ENCODE measurements at regions not wholly inside any gene's neighbourhood (a gene's known extent, or its start where the extent isn't known, plus 50 kb on each side); places are given as distances from the start of the nearest gene placed in this dataset.
A peak's percentile ranks its signal among the peaks of the same experiment; 100 is the strongest.

DNA sequence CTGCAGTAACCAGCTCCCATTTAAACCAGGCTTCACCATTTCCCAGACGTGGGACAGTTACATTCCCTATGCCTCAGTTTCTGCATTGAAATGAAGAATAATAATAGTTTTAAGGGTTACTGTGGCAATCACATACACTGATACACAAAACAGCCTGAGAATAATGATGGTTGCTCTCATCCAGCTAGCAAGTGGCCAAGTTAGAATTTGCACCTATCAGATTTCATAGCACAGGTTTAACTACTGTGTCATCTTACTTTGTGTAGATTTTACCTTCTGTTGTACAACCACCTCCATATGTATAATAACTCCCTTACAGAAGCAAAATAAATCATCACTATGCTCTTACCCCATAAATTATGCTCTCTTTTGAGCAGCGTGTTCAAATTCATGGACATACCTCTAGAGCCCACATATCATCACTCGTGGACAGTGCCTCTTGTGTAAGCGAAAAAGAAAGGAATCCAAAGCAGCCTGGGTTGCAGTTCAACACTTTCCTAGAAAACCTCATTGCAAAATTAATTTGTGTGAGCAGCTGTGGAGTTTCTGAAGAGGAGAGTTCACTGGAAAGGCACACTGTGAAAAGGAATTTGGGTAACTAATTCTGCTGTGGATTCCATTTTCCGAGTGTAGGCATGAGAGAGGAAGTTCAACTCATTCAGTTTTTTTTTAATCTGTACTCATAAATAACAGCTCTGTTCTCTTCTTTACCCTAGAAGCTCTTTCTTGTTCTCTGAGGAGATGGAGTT, 492.5 kb downstream of the ARL4A start:
- Histone ChIP-seq H3K27me3 (no peaks in the 10 kb centered on the region), H3K4me3 (no peak overlapping the region), H3K9me3 (no peaks in the 10 kb centered on the region), H3K27ac (no peak overlapping the region), H3K4me1 (peaks cover 0 to 9% (median 0%) of the 10 kb centered on the region in 12 donors), H3K36me3 (no peaks in the 10 kb centered on the region)
- intact Hi-C loops (cut with DNase I), result loop anchor here in 7 of 10 donors (2.0 to 10.0 kb wide), 7 partner anchors 55 to 545 kb away; partner anchors contain the start of gene ARL4A (in 5 of the 7)
- ATAC-seq (peak in 1 of 4 donors; percentile 26), DNase-seq (no peak)
- no peak for TF ChIP-seq POLR2A (IDR thresholded peaks at IDR 0.05)
- WGBS, 4 donors, result 55 to 68% (median 65%) methylated on average over 5 of the region's 5 CpGs

DNA sequence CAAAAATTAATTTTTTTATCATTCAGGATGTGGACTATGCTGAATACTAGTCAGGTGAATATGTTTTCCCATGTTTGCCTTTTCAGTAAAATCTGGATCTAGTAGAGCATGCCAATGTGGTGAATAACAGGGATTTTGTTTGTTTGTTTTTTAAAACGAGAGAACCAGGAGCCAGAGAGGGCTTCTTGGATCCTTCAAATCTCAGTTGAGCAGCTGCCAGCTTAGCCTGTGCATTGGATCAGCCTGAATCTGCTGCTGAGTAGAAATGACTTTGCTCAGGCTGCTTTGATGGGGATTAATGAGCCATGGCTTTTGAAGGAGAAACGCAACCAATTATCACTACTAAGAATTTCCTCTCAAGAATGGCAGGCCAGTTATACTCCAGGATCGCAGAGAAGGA, 493.8 kb downstream of the ARL4A start:
- intact Hi-C loops (cut with DNase I), result loop anchor here in 4 of 10 donors (5.0 to 10.0 kb wide), 3 partner anchors 56 to 544 kb away; partner anchors contain the start of gene ARL4A (in 1 of the 4)
- ATAC-seq, result no peak
- H3K4me3 ChIP-seq, result no peak overlapping the region
- no peak overlapping the region for H3K27ac ChIP-seq
- H3K36me3 ChIP-seq, result no peaks in the 10 kb centered on the region
- 24 to 45% (median 33%) methylated on average over 3 of the region's 3 CpGs for WGBS, 4 donors
- H3K9me3 ChIP-seq, result no peaks in the 10 kb centered on the region
- DNase-seq, result no peak
- H3K27me3 ChIP-seq, result no peaks in the 10 kb centered on the region
- H3K4me1 ChIP-seq, result peaks cover 0 to 9% (median 0%) of the 10 kb centered on the region in 12 donors
- no peak for TF ChIP-seq POLR2A (IDR thresholded peaks at IDR 0.05)
- TF ChIP-seq, protein P1, sequence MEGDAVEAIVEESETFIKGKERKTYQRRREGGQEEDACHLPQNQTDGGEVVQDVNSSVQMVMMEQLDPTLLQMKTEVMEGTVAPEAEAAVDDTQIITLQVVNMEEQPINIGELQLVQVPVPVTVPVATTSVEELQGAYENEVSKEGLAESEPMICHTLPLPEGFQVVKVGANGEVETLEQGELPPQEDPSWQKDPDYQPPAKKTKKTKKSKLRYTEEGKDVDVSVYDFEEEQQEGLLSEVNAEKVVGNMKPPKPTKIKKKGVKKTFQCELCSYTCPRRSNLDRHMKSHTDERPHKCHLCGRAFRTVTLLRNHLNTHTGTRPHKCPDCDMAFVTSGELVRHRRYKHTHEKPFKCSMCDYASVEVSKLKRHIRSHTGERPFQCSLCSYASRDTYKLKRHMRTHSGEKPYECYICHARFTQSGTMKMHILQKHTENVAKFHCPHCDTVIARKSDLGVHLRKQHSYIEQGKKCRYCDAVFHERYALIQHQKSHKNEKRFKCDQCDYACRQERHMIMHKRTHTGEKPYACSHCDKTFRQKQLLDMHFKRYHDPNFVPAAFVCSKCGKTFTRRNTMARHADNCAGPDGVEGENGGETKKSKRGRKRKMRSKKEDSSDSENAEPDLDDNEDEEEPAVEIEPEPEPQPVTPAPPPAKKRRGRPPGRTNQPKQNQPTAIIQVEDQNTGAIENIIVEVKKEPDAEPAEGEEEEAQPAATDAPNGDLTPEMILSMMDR (IDR thresholded peaks at IDR 0.05), result no peak

DNA sequence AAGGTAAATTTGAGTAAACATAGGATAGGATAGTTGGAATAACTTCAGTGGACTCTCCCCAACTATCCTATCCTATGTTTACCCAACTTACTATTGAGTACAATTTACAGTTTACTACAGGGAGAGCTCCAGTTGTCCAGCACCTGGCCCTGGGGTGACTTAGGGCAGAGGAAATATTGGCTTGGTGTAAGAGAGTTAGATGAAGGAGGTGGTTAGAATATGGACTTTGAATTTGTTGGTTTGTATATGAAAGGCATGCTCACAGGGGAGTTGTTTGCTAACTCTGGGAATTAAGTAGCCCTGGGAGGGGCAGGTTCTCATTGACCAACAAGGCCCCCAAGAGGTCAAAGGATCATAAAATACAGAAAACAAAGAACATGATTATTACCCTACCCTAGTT, 497.7 kb downstream of the ARL4A start:
- Histone ChIP-seq H3K27me3 (no peaks in the 10 kb centered on the region), H3K27ac (no peak overlapping the region), H3K4me1 (peaks cover 0 to 9% (median 0%) of the 10 kb centered on the region in 12 donors), H3K9me3 (no peaks in the 10 kb centered on the region), H3K4me3 (no peak overlapping the region), H3K36me3 (no peaks in the 10 kb centered on the region)
- DNase-seq, result no peak
- no peak for TF ChIP-seq POLR2A (IDR thresholded peaks at IDR 0.05)
- TF ChIP-seq, protein P1 (IDR thresholded peaks at IDR 0.05), result no peak
- intact Hi-C loops (cut with DNase I), result loop anchor here in 2 of 10 donors (10.0 kb wide), 2 partner anchors 60 to 500 kb away; partner anchors contain the start of gene ARL4A (in 1 of the 2)
- ATAC-seq, result no peak

DNA sequence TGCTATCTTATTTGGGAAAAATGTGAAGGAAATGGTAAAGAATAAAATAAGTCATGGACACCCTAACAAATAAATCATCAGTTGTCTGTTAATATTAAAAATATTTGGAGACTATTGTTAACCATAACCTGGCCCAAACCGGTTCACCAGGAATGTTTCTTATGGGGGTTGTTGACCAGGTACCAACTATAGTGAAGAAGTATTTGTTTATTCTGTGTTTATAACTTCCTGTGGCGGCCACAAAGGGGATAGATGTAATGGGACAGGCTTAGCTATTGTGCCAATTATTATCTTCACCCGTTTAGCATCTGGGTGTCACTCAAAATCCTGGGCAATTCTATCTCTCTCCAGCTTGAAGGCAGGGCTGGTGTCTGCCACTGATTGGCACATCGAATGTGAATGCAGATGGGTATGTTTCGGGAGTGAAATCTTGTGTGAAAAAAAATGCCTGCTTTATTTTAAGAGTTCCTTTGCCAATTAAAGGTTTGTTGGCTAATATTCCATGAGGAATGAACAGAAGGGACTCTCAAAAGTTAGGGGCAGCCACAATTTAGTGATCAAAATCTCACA, 500.9 kb downstream of the ARL4A start:
- Histone ChIP-seq H3K9me3 (no peaks in the 10 kb centered on the region), H3K4me3 (no peak overlapping the region), H3K4me1 (no peaks in the 10 kb centered on the region), H3K36me3 (no peaks in the 10 kb centered on the region), H3K27me3 (no peaks in the 10 kb centered on the region), H3K27ac (no peak overlapping the region)
- TF ChIP-seq POLR2A (IDR thresholded peaks at IDR 0.05), result no peak
- TF ChIP-seq, protein P1 (IDR thresholded peaks at IDR 0.05), result no peak
- ATAC-seq (no peak), DNase-seq (no peak)
- WGBS, 4 donors, result 76 to 81% (median 78%) methylated on average over 5 of the region's 5 CpGs
- intact Hi-C loops (cut with DNase I), result loop anchor here in 2 of 10 donors (10.0 kb wide), 2 partner anchors 64 to 504 kb away; partner anchors contain the start of gene ARL4A (in 1 of the 2)

All from heart left ventricle (tissue), 16 donors.